HepG2 (cell line): ENCODE measurements at regions not wholly inside any gene's neighbourhood (a gene's known extent, or its start where the extent isn't known, plus 50 kb on each side); places are given as distances from the start of the nearest gene placed in this dataset.

Experiments
- ATAC-seq: fragments of 200-7000 bp; cut with Tn5 transposase; 3 replicates; pipeline ENCODE4 v1.9.1; 2020; ENCODE audit warnings: mild to moderate bottlenecking, moderate library complexity
- BruUV-seq: library from RNA; stranded (reverse); fragments of 400-500 nt; replicated peaks from 2 replicates; lab custom pipeline; 2021; lab: Mats Ljungman, UMichigan
- CTCF ChIA-PET: fragments of 300-600 bp; formaldehyde crosslinking; extraction: SDS; loops from one replicate; lab custom pipeline; 2021; ENCODE audit warnings: low total read pairs, inconsistent platforms, low intra/inter-chr PET ratio; lab: Yijun Ruan, JAX
- POLR2A ChIA-PET: fragments of 350-600 bp; sonication (Branson Sonifier 250); formaldehyde crosslinking; loops from one replicate; lab custom pipeline; 2020; ENCODE audit warnings: antibody characterized with exemption, inconsistent platforms; lab: Yijun Ruan, JAX
- DNase-seq: peaks from one replicate; pipeline ENCODE4 v3.0.0-alpha.2; 2015; ENCODE audit warnings: low spot score
- FAIRE-seq: peaks from 3 replicates; lab custom pipeline; 2011; peaks lifted over from hg19 to GRCh38; lab: Jason Lieb, UNC
- H2AFZ ChIP-seq: one replicate; pipeline ENCODE4 v1.6.1; 2011; ENCODE audit warnings: low read length, inconsistent platforms
- H3K27ac ChIP-seq: fragments of 300-600 bp; 3 replicates; pipeline ENCODE4 v1.8.0; 2011; ENCODE audit warnings: mixed run types, mild to moderate bottlenecking, mixed read lengths, low read length, inconsistent platforms; ENCODE audit not compliant: insufficient read depth; ENCODE audit errors: extremely low read length
- H3K27me3 ChIP-seq, 2 experiments: fragments of 200-600 bp in 1 of 2; 2 replicates in 1 of 2; 3 replicates in 1 of 2; pipeline versions ENCODE4 v1.6.0 to v1.8.0; 2011; ENCODE audit warnings: low read length in 2 of 2, mild to moderate bottlenecking in 2 of 2, moderate library complexity in 2 of 2, inconsistent platforms in 1 of 2; ENCODE audit not compliant: insufficient read depth in 2 of 2, control insufficient read depth in 1 of 2
- H3K36me3 ChIP-seq, 2 experiments: fragments of 200-600 bp in 1 of 2; replicated peaks in 1 of 2; 2 replicates in 1 of 2; 3 replicates in 1 of 2; pipeline versions ENCODE4 v1.5.1 to v1.8.0; 2011; ENCODE audit warnings: low read length in 2 of 2, inconsistent platforms in 1 of 2; ENCODE audit not compliant: insufficient read depth in 2 of 2, control insufficient read depth in 1 of 2
- H3K4me1 ChIP-seq: 2 replicates; pipeline ENCODE4 v1.5.1; 2012; ENCODE audit warnings: low read length, inconsistent platforms; ENCODE audit not compliant: insufficient read depth
- H3K4me2 ChIP-seq: 2 replicates; pipeline ENCODE4 v1.6.0; 2011; ENCODE audit warnings: low read depth, low read length, inconsistent platforms
- H3K4me3 ChIP-seq, 3 experiments: fragments of 200-600 bp in 1 of 3; sonication (generic), shearing (Covaris generic) in 1 of 3; replicated peaks in 1 of 3; 2 replicates each; pipeline ENCODE4 v1.5.1; 2011 to 2016; ENCODE audit warnings: low read length in 3 of 3, inconsistent platforms in 2 of 3, low read depth in 2 of 3, mild to moderate bottlenecking in 2 of 3, control low read depth in 1 of 3, mixed read lengths in 1 of 3; ENCODE audit not compliant: insufficient read depth in 1 of 3
- H3K79me2 ChIP-seq: one replicate; pipeline ENCODE4 v1.6.1; 2011; ENCODE audit warnings: low read length, inconsistent platforms; ENCODE audit not compliant: insufficient read depth
- H3K9ac ChIP-seq: 2 replicates; pipeline ENCODE4 v1.6.0; 2011; ENCODE audit warnings: mild to moderate bottlenecking, low read depth, low read length, inconsistent platforms; ENCODE audit not compliant: insufficient read depth
- H3K9me3 ChIP-seq: 2 replicates; pipeline ENCODE4 v1.5.1; 2012; ENCODE audit warnings: mild to moderate bottlenecking, low read length
- H4K20me1 ChIP-seq: 2 replicates; pipeline ENCODE4 v1.6.0; 2011; ENCODE audit warnings: inconsistent platforms, mild to moderate bottlenecking, low read length, moderate library complexity; ENCODE audit not compliant: insufficient read depth
- BRCA1 ChIP-seq: sonication (generic); formaldehyde crosslinking; IDR thresholded peaks from 2 replicates; pipeline ENCODE4 v1.4.0; 2020; ENCODE audit warnings: missing genetic modification reagents
- BRD4 ChIP-seq: sonication (generic); formaldehyde crosslinking; IDR thresholded peaks from 2 replicates; pipeline ENCODE4 v1.4.0; 2020; ENCODE audit warnings: missing genetic modification reagents
- CERS6 ChIP-seq: sonication (generic); formaldehyde crosslinking; IDR thresholded peaks from 2 replicates; pipeline ENCODE4 v1.5.0; 2020; ENCODE audit warnings: missing genetic modification reagents
- CSRNP1 ChIP-seq: sonication (generic); formaldehyde crosslinking; IDR thresholded peaks from 2 replicates; pipeline ENCODE4 v1.8.1; 2023; ENCODE audit warnings: mild to moderate bottlenecking, missing genetic modification reagents
- EEA1 ChIP-seq: sonication (generic); formaldehyde crosslinking; IDR thresholded peaks from 2 replicates; pipeline ENCODE4 v1.5.1; 2020; ENCODE audit warnings: mild to moderate bottlenecking, missing genetic modification reagents, borderline replicate concordance
- HDAC2 ChIP-seq: sonication (generic); formaldehyde crosslinking; IDR thresholded peaks from 2 replicates; pipeline ENCODE4 v1.4.0; 2020; ENCODE audit warnings: missing genetic modification reagents
- KAT2B ChIP-seq: fragments of 150-350 bp; IDR thresholded peaks from 2 replicates; pipeline ENCODE4 v1.6.1; 2014; ENCODE audit warnings: low read depth, low read length, borderline replicate concordance
- PLRG1 ChIP-seq: fragments of 450-650 bp; conservative IDR thresholded peaks from 2 replicates; pipeline ENCODE4 v1.6.1; 2016
- POGK ChIP-seq: sonication (generic); formaldehyde crosslinking; conservative IDR thresholded peaks from 2 replicates; pipeline ENCODE4 v1.8.0; 2022; ENCODE audit warnings: mild to moderate bottlenecking, moderate library complexity, missing genetic modification reagents
- PTBP1 ChIP-seq: fragments of 200-400 bp; formaldehyde crosslinking; IDR thresholded peaks from 2 replicates; pipeline ENCODE4 v1.6.1; 2018; ENCODE audit warnings: low read length, low read depth; ENCODE audit not compliant: poor library complexity, severe bottlenecking
- RAD21 ChIP-seq: fragments of 450-650 bp; formaldehyde crosslinking; IDR thresholded peaks from 2 replicates; pipeline ENCODE4 v1.5.0; 2020; ENCODE audit warnings: mild to moderate bottlenecking
- ZNF484 ChIP-seq: sonication (generic); formaldehyde crosslinking; IDR thresholded peaks from 2 replicates; pipeline ENCODE4 v1.5.1; 2020; ENCODE audit warnings: mild to moderate bottlenecking, low read depth, missing genetic modification reagents, borderline replicate concordance
- ZNF557 ChIP-seq: sonication (generic); formaldehyde crosslinking; IDR thresholded peaks from 2 replicates; pipeline ENCODE4 v1.4.0; 2020; ENCODE audit warnings: missing genetic modification reagents
- WGBS: methylation state at CpG from one replicate; pipeline ENCODE4 v1.1.6; 2017; ENCODE audit warnings: low lambda C conversion rate; 5-methylcytosine and 5-hydroxymethylcytosine counted together
- in situ Hi-C: cut with HindIII; loops from 2 replicates; pipeline ENCODE4 v1.10.0; 2017; ENCODE audit warnings: low pct_unique_long_range_greater_than_20kb; ENCODE audit not compliant: extremely low pct_ligation_motif_present
- intact Hi-C: fragments of 100-400 bp; cut with micrococcal nuclease; formaldehyde crosslinking; loops from one replicate; pipeline ENCODE4 v1.10.0; 2022; ENCODE audit not compliant: unreplicated experiment
- TF ChIP-seq, protein P1 (sequence below): sonication (generic); formaldehyde crosslinking; conservative IDR thresholded peaks from 2 replicates; pipeline ENCODE4 v1.5.0; 2020; ENCODE audit warnings: missing genetic modification reagents

- no peak for FAIRE-seq
- no peak for ATAC-seq
These were observed 123.7 kb downstream of the FOXD2 start for GRCh38 chr1:47561523-47562007.

More at GRCh38 chr1:47561523-47562007, 123.7 kb downstream of the FOXD2 start:
- no TSS peak for BruUV-seq
- Histone ChIP-seq H3K79me2 (no peaks in the 10 kb centered on the region), H3K4me3 (no peak overlapping the region), H3K4me2 (no peak overlapping the region), H3K4me1 (peaks cover 21% of the 10 kb centered on the region), H3K27ac (no peak overlapping the region), H3K9ac (no peak overlapping the region), H3K36me3 (no peaks in the 10 kb centered on the region), H2AFZ (no peak overlapping the region), H4K20me1 (peaks cover 2% of the 10 kb centered on the region; the same call in 1 of the 2 replicates), H3K9me3 (no peaks in the 10 kb centered on the region), H3K27me3 (peaks cover 0 to 1% of the 10 kb centered on the region in 2 experiments; a peak in 3 of 5 replicates)
- WGBS: 20% methylated on average over 2 of the region's 2 CpGs
- in situ Hi-C loops (no loop called here), intact Hi-C loops (no loop called here)
- DNase-seq: no peak
- POLR2A ChIA-PET: no interaction called here
- CTCF ChIA-PET: no interaction called here
- TF ChIP-seq BRD4 (CRISPR knock-in tag): no peak
- TF ChIP-seq, protein P1, sequence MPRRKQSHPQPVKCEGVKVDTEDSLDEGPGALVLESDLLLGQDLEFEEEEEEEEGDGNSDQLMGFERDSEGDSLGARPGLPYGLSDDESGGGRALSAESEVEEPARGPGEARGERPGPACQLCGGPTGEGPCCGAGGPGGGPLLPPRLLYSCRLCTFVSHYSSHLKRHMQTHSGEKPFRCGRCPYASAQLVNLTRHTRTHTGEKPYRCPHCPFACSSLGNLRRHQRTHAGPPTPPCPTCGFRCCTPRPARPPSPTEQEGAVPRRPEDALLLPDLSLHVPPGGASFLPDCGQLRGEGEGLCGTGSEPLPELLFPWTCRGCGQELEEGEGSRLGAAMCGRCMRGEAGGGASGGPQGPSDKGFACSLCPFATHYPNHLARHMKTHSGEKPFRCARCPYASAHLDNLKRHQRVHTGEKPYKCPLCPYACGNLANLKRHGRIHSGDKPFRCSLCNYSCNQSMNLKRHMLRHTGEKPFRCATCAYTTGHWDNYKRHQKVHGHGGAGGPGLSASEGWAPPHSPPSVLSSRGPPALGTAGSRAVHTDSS (CRISPR knock-in tag): no peak
- TF ChIP-seq PLRG1: no peak
- no peak for TF ChIP-seq EEA1 (CRISPR knock-in tag)
- TF ChIP-seq POGK: no peak
- TF ChIP-seq CERS6 (CRISPR knock-in tag): no peak
- no peak for TF ChIP-seq KAT2B
- TF ChIP-seq HDAC2 (CRISPR knock-in tag): no peak
- TF ChIP-seq BRCA1: no peak
- no peak for TF ChIP-seq ZNF484 (CRISPR knock-in tag)
- TF ChIP-seq ZNF557 (CRISPR knock-in tag): no peak
- no peak for TF ChIP-seq RAD21 (CRISPR knock-in tag)
- TF ChIP-seq PTBP1: no peak
- TF ChIP-seq CSRNP1 (CRISPR knock-in tag): no peak
